Fibroblast of lung (primary cell): ENCODE measurements at regions not wholly inside any gene's neighbourhood (a gene's known extent, or its start where the extent isn't known, plus 50 kb on each side); places are given as distances from the start of the nearest gene placed in this dataset.

Experiments used
- CTCF ChIP-seq, 2 donors: IDR thresholded peaks in 1 of 2; conservative IDR thresholded peaks in 1 of 2; 1 replicate in 1 of 2; 2 replicates in 1 of 2; pipeline ENCODE4 v1.5.1; 2011 to 2012; ENCODE audit warnings: low read length in 2 of 2, control low read depth in 1 of 2, inconsistent platforms in 1 of 2, low read depth in 1 of 2, mild to moderate bottlenecking in 1 of 2
- EZH2 ChIP-seq: IDR thresholded peaks from 2 replicates; pipeline ENCODE4 v1.5.1; 2012; ENCODE audit warnings: low read length, control low read depth, mild to moderate bottlenecking; ENCODE audit errors: missing control alignments

DNA sequence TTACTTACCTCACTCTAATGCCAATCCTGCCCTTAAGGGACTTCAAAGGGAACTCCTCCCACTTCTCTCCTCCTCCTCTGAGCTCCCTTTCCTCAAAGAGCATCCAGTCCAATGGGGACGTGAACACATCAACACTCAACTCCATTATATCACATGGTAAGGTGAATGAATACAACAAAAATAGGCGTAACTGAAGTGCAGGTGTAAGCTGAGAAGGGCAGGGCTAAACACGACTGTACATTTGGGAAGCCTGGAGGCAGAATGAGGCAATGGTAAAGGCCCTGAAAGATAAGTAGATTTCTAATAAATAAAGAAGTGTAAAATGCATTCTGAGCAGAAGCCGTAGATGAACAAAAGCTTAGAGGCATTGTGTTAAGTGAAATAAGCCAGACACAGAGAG lies 226.1 kb upstream of the TRIB2 start:
- TF ChIP-seq CTCF (conservative IDR thresholded peaks at IDR 0.05 in 1 of 2, IDR thresholded peaks at IDR 0.05 in 1 of 2; ENCODE audit: low read depth in 1 of 2, low read length in 2 of 2) (no peak), EZH2 (no peak)
